ENCODE measurements at regions not wholly inside any gene's neighbourhood (a gene's known extent, or its start where the extent isn't known, plus 50 kb on each side); places are given as distances from the start of the nearest gene placed in this dataset.
"Not testable (repeated sequence)": the region's sequence is repeated elsewhere in the genome, so short reads cannot be mapped to it uniquely, and the experiment has no call there.

DNA sequence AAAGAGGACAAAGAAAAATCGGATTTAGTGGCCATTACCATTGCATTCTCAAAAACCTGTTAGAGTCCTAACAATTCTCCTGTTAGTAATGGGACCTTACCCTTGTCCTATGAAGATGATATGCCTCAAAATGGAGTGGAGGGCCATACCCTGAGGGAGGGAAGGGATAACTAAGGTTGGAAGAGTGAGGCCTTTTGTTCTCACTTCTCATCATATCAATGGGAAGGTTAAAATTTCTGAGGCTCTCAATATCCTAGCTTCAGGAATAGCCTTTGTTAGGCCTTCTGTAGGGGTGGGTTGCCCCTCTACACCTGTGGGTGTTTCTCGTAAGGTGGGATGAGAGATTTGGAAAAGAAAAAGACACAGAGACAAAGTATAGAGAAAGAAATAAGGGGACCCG lies 109.4 kb upstream of the SGIP1 start:
- CTCF ChIA-PET; POLR2A ChIA-PET; H3K27me3 Mint-ChIP-seq; H3K4me3 Mint-ChIP-seq; H3K4me1 Mint-ChIP-seq (ENCODE audit: low read depth); H3K36me3 Mint-ChIP-seq (ENCODE audit: low read depth); ATAC-seq; H3K27ac Mint-ChIP-seq; intact Hi-C loops (cut with micrococcal nuclease); DNase-seq: not testable (repeated sequence)
- peaks cover 17% of the 10 kb centered on the region for H3K9me3 Mint-ChIP-seq

DNA sequence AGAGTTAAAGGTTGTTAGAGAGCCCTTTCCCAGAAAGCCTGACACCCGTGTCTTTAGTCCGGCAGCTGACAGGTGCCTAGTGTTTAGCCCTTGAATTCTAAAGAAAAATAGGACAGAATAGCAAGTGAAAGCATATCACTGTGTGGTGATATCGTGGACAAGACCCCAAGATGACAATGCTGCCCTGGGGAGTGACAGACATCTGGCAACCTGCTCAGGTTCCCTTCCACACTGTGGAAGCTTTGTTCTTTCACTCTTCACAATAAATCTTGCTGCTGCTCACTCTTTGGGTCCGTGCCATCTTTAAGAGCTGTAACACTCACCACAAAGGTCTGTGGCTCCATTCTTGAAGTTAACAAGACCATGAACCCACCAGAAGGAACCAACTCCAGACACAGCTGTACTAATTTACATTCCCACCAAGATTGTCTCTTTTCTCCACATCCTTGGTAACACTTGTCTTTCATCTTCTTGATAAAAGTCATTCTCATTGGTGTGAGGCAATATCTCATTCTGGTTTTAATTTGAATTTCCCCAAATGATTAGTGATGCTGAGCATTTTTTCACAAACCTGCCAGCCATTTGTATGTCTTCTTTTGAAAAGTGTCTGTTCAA lies 107.6 kb upstream of the SGIP1 start:
- Mint-ChIP-seq H3K4me1 (ENCODE audit: low read depth) (peaks cover 7% of the 10 kb centered on the region), H3K9me3 (peaks cover 32% of the 10 kb centered on the region), H3K27me3 (no peaks in the 10 kb centered on the region), H3K27ac (no peak overlapping the region), H3K36me3 (ENCODE audit: low read depth) (peaks cover 7% of the 10 kb centered on the region), H3K4me3 (no peak overlapping the region)
- TF ChIP-seq, protein P1, sequence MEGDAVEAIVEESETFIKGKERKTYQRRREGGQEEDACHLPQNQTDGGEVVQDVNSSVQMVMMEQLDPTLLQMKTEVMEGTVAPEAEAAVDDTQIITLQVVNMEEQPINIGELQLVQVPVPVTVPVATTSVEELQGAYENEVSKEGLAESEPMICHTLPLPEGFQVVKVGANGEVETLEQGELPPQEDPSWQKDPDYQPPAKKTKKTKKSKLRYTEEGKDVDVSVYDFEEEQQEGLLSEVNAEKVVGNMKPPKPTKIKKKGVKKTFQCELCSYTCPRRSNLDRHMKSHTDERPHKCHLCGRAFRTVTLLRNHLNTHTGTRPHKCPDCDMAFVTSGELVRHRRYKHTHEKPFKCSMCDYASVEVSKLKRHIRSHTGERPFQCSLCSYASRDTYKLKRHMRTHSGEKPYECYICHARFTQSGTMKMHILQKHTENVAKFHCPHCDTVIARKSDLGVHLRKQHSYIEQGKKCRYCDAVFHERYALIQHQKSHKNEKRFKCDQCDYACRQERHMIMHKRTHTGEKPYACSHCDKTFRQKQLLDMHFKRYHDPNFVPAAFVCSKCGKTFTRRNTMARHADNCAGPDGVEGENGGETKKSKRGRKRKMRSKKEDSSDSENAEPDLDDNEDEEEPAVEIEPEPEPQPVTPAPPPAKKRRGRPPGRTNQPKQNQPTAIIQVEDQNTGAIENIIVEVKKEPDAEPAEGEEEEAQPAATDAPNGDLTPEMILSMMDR (IDR thresholded peaks at IDR 0.05) = no peak
- ChIA-PET POLR2A (interaction anchor here (0.9 kb wide), 1 partner anchor 95 kb away, joined by 3 read pairs; no protein-coding TSS in a partner anchor), CTCF (interaction anchor here (1.1 to 1.2 kb wide), 2 partner anchors 10 to 184 kb away, joined by 3 read pairs; no protein-coding TSS in a partner anchor)
- intact Hi-C loops (cut with micrococcal nuclease) = no loop called here
- DNase-seq (no peak), ATAC-seq (peak; percentile 37)

DNA sequence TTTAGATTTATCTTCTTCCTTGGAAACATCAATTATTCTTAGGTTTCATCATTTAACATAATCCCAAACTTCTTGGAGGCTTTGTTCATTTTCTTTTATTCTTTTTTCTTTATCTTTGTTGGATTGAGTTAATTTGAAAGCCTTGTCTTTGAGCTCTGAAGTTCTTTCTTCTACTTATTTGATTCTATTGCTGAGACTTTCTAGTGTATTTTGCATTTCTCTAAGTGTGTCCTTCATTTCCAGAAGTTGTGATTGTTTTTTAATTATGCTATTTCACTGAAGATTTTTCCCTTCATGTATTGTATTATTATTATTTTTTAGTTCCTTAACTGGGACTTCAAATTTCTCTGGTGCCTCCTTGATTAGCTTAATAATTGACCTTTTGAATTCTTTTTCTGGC lies 103.1 kb upstream of the SGIP1 start:
- CTCF ChIA-PET = interaction anchor here (0.6 to 1.7 kb wide), 4 partner anchors 12 to 177 kb away, joined by 3 to 5 read pairs (median 3); no protein-coding TSS in a partner anchor
- intact Hi-C loops (cut with micrococcal nuclease); DNase-seq; ATAC-seq; H3K36me3 Mint-ChIP-seq (ENCODE audit: low read depth); H3K4me1 Mint-ChIP-seq (ENCODE audit: low read depth); H3K27me3 Mint-ChIP-seq; H3K4me3 Mint-ChIP-seq; POLR2A ChIA-PET; H3K27ac Mint-ChIP-seq: not testable (repeated sequence)
- peaks cover 43% of the 10 kb centered on the region for H3K9me3 Mint-ChIP-seq

DNA sequence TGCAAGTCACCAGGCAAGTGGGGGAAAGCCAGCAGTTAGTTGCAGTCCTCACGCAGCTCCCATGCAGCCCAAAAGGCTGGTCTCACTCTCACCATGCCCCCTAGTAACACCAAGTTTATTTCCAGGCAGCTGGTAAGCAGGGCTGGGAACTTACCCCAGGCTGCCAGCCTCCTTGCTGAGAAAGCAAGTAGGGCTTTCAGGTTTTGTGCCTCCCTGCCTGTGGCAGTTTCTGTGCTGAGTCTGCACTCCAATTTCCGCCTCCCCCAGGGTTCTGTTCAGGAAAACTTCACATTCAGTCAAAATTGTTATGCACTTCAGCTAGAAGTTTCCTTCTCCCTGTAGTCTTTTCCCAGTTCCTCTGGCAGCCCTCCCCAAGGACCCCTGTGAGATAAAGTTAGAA lies 102.0 kb upstream of the SGIP1 start:
- intact Hi-C loops (cut with micrococcal nuclease) = no loop called here
- H3K4me3 Mint-ChIP-seq = no peak overlapping the region
- ChIA-PET POLR2A (interaction anchor here (0.8 to 1.2 kb wide), 2 partner anchors 13 to 100 kb away, joined by 3 read pairs; no protein-coding TSS in a partner anchor), CTCF (interaction anchor here (0.8 to 2.7 kb wide), 4 partner anchors 14 to 189 kb away, joined by 3 to 9 read pairs (median 3); no protein-coding TSS in a partner anchor)
- no peak for ATAC-seq
- H3K27me3 Mint-ChIP-seq = no peaks in the 10 kb centered on the region
- DNase-seq = no peak
- H3K4me1 Mint-ChIP-seq (ENCODE audit: low read depth) = peaks cover 13% of the 10 kb centered on the region
- TF ChIP-seq, protein P1 (IDR thresholded peaks at IDR 0.05) = no peak
- H3K27ac Mint-ChIP-seq = no peak overlapping the region
- H3K9me3 Mint-ChIP-seq = peaks cover 43% of the 10 kb centered on the region
- peaks cover 7% of the 10 kb centered on the region for H3K36me3 Mint-ChIP-seq (ENCODE audit: low read depth)

DNA sequence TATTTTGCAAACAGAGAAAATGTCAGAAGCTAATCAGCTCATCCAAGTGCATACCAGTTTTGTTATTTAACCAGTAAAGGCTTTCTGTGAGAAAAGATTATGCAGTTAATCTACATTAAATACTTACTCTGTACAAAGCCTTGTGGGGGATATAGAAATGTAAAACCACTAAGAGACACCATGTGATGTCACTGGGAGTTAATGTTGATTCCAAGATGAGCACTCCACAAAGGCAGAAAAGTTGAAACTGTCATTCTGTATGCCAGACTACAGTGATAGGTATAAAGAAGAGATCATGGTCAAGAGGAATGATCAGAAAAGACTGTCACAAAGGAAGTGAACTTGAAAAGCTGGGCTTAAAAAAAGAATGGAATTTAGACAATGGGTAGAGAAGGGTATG lies 100.3 kb upstream of the SGIP1 start:
- Mint-ChIP-seq H3K27me3 (no peaks in the 10 kb centered on the region), H3K4me1 (ENCODE audit: low read depth) (peaks cover 25% of the 10 kb centered on the region), H3K36me3 (ENCODE audit: low read depth) (peaks cover 4% of the 10 kb centered on the region), H3K4me3 (no peak overlapping the region), H3K9me3 (peaks cover 34% of the 10 kb centered on the region), H3K27ac (no peak overlapping the region)
- TF ChIP-seq, protein P1 (IDR thresholded peaks at IDR 0.05) = no peak
- no peak for ATAC-seq
- intact Hi-C loops (cut with micrococcal nuclease) = no loop called here
- ChIA-PET CTCF (interaction anchor here (1.2 to 2.7 kb wide), 2 partner anchors 28 to 292 kb away, joined by 3 to 9 read pairs; no protein-coding TSS in a partner anchor), POLR2A (no interaction called here)
- DNase-seq = no peak

DNA sequence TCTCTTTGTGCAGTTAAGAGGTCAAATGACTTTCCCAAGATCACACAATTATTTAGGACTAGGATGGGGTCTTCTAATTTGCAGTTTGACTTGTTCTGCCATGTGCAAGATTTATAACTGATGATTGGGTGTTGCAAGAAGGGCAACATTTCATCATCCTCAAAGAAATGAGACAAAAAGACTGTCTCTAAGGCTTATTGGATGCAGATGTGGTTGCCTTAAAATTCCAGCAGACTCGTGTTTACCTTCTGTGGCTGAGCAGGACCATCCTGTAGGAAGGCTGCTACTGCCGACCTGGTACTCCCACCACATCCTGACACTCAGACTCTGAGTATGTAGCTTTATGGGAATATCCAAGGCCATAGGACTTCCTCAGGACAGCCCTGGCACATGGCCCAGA lies 99.9 kb upstream of the SGIP1 start:
- TF ChIP-seq, protein P1 (IDR thresholded peaks at IDR 0.05) = no peak
- H3K4me1 Mint-ChIP-seq (ENCODE audit: low read depth) = peaks cover 30% of the 10 kb centered on the region
- CTCF ChIA-PET = interaction anchor here (1.2 to 4.5 kb wide), 3 partner anchors 12 to 291 kb away, joined by 3 to 72 read pairs (median 9); no protein-coding TSS in a partner anchor
- DNase-seq (no peak), ATAC-seq (no peak)
- POLR2A ChIA-PET = no interaction called here
- H3K9me3 Mint-ChIP-seq = peaks cover 30% of the 10 kb centered on the region
- H3K36me3 Mint-ChIP-seq (ENCODE audit: low read depth) = peaks cover 4% of the 10 kb centered on the region
- H3K27ac Mint-ChIP-seq = no peak overlapping the region
- intact Hi-C loops (cut with micrococcal nuclease) = no loop called here
- H3K4me3 Mint-ChIP-seq = no peak overlapping the region
- no peaks in the 10 kb centered on the region for H3K27me3 Mint-ChIP-seq
